ENCODE measurements at regions not wholly inside any gene's neighbourhood (a gene's known extent, or its start where the extent isn't known, plus 50 kb on each side); places are given as distances from the start of the nearest gene placed in this dataset.

DNA sequence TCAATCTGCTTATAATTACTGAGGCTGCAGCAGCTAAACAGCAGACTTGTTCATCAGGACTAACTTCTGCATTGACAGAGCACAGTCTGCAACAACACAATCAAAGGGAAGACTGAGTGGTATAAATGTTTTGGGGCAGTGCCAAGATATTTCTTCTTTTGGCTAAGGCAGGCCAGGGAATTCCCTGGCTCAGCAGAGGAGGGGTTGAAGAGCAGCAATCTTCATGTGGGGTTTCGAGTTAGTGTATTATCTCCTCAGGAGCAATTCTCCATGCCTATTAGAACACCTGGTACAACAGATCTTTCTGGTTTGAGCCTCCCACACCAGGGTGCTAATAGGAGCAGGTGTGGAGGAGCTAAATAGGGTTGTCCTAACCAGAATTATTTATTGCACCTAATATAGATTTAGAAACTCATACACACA, 103.0 kb upstream of the STK17B start:
- TF ChIP-seq BHLHE40 (IDR thresholded peaks at IDR 0.05; ENCODE audit: low read length), result no peak
- TF ChIP-seq, protein P1, sequence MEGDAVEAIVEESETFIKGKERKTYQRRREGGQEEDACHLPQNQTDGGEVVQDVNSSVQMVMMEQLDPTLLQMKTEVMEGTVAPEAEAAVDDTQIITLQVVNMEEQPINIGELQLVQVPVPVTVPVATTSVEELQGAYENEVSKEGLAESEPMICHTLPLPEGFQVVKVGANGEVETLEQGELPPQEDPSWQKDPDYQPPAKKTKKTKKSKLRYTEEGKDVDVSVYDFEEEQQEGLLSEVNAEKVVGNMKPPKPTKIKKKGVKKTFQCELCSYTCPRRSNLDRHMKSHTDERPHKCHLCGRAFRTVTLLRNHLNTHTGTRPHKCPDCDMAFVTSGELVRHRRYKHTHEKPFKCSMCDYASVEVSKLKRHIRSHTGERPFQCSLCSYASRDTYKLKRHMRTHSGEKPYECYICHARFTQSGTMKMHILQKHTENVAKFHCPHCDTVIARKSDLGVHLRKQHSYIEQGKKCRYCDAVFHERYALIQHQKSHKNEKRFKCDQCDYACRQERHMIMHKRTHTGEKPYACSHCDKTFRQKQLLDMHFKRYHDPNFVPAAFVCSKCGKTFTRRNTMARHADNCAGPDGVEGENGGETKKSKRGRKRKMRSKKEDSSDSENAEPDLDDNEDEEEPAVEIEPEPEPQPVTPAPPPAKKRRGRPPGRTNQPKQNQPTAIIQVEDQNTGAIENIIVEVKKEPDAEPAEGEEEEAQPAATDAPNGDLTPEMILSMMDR (IDR thresholded peaks at IDR 0.05 in 2 of 3, conservative IDR thresholded peaks at IDR 0.05 in 1 of 3; ENCODE audit: insufficient read depth in 2 of 3, low read depth in 1 of 3, low read length in 3 of 3), result no peak
- TF ChIP-seq GATAD2A (IDR thresholded peaks at IDR 0.05), result no peak
- no peak for TF ChIP-seq NR1H2 (CRISPR knock-in tag; IDR thresholded peaks at IDR 0.05)
- no peak for TF ChIP-seq EP400 (IDR thresholded peaks at IDR 0.05)
- TF ChIP-seq CBX8 (IDR thresholded peaks at IDR 0.05; ENCODE audit: borderline replicate concordance, extremely low read depth, low read depth, low read length, poor library complexity, severe bottlenecking), result no peak
- TF ChIP-seq, protein P2, sequence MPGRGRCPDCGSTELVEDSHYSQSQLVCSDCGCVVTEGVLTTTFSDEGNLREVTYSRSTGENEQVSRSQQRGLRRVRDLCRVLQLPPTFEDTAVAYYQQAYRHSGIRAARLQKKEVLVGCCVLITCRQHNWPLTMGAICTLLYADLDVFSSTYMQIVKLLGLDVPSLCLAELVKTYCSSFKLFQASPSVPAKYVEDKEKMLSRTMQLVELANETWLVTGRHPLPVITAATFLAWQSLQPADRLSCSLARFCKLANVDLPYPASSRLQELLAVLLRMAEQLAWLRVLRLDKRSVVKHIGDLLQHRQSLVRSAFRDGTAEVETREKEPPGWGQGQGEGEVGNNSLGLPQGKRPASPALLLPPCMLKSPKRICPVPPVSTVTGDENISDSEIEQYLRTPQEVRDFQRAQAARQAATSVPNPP (IDR thresholded peaks at IDR 0.05; ENCODE audit: borderline replicate concordance, insufficient read depth, insufficient read length), result no peak
- TF ChIP-seq CREB1 (IDR thresholded peaks at IDR 0.05), result no peak
- no peak for TF ChIP-seq CREB1 (CRISPR knock-in tag; IDR thresholded peaks at IDR 0.05)
- TF ChIP-seq ZNF561 (CRISPR knock-in tag; conservative IDR thresholded peaks at IDR 0.05), result no peak
- TF ChIP-seq RFX5 (IDR thresholded peaks at IDR 0.05; ENCODE audit: low read depth, low read length), result no peak
- TF ChIP-seq KDM2B (CRISPR knock-in tag; IDR thresholded peaks at IDR 0.05), result no peak
- no peak for TF ChIP-seq HMGN3 (IDR thresholded peaks at IDR 0.05; ENCODE audit: borderline replicate concordance, extremely low read depth, insufficient read length, low read depth, low read length)
- no peak for TF ChIP-seq RCOR1 (IDR thresholded peaks at IDR 0.05; ENCODE audit: borderline replicate concordance in 1 of 2, low read depth in 2 of 2, low read length in 2 of 2)
